ENCODE measurements at regions not wholly inside any gene's neighbourhood (a gene's known extent, or its start where the extent isn't known, plus 50 kb on each side); places are given as distances from the start of the nearest gene placed in this dataset.
"Not testable (repeated sequence)": the region's sequence is repeated elsewhere in the genome, so short reads cannot be mapped to it uniquely, and the experiment has no call there.

DNA sequence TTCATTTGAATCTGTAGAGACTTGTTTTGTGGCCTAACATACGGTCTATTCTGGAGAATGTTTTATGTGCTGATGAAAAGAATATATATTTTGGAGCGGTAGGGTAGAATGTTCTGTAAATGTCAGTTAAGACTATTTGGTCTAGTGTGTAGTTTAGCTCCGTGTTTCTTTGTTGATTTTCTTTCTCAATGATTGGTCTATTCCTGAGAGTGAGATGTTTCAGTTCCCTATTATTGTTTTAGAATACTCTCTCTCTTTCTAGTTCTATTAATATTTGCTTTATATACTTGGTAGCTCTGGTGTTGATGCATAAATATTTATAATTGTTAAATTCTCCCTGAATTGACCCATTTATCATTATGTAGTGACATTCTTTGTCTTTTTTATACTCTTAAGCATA lies 236.5 kb downstream of the GLUD2 start:
- DNase-seq (ENCODE audit: low spot score): no peak

- no peak for DNase-seq (ENCODE audit: low spot score)
Observed at GRCh38 chrX:121298499-121298898, 251.1 kb downstream of the GLUD2 start.

DNA sequence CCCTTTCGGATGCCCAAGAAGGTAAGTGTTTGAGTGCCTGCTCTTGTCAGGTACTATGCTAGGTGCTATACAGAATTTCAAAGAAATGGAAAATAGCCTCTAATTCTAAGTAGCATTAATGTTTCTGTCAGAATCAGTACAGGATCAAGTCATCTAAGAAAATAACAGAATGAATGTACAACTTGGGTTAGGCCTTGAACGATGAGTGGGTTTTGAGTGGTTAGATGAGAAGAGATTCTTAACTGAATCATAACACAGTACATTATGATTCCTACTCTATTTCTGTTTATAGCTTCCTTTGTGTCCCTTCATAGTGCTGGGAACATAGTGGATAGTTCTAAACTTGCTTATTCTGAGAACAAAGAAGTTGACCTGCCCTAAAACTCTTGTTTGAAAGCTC lies 253.9 kb downstream of the GLUD2 start:
- DNase-seq (ENCODE audit: low spot score): no peak

GRCh38 chrX:121301822-121302221 lies 254.4 kb downstream of the GLUD2 start:
- no peak for DNase-seq (ENCODE audit: low spot score)

DNA sequence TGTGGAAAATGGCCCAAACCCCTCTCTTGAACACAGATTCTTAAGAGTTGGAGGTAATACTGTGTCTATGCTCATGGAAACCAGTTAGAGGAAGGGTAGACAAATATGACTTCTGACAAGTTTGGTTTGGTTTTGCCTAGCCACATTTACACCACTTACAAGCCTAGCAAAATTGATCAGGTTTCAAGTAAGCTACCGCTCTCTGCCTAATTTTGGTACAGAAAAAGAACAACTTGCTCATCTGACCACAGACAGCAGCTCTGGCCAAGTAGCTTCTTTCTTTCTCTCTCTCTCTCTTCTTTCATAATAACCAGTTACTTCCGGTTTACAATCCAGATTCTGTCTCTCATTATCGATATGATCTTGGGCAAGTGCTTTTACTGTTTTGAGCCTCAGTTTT lies 260.0 kb downstream of the GLUD2 start:
- DNase-seq (ENCODE audit: low spot score): no peak

DNA sequence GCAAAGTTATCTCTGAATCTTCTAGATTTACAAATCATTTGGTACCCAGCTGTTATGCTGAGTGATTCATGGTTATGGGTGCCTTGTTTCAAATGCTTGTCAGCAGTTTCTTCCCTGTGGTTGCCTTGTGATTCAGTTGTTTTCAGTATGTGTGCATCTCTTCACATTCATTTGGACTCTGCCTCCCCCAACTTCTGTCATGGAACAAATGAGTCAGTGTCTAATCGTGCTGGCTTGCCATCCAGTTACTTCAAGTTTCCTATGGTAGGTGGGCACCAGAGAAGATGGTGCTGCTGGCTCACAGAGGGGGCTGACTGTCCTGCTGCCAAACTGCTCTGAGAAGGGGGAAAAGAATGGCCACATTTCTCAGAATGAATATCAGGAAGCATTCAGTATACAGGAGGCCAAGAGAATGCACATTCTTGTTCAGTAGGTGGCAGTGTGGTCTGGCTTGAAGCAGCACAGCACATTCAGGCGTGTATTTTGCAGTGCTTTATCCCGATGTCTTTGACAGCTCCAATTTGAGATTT lies 260.9 kb downstream of the GLUD2 start:
- no peak for DNase-seq (ENCODE audit: low spot score)

GRCh38 chrX:121310820-121311219 lies 263.4 kb downstream of the GLUD2 start:
- DNase-seq (ENCODE audit: low spot score): no peak

DNA sequence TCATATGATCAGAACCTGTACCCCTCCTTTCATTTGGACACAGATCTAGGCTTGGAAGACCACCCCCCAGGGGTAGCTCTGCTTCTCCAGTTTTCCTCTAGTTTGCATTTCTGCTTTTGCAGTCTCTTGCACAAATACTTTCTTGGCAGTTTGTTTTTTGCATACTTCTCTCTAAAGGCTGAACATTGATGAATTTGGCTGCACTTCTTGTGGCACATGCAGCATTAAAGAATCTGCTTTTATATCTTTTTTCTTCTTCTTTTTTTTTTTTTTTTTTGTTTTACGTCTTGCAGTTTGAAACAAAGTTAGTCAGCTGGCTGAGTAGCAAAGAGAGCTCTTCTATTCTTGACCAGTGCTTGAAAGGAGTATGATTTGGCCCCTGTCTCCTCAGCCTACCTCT lies 273.0 kb downstream of the GLUD2 start:
- no peak for DNase-seq (ENCODE audit: low spot score)

GRCh38 chrX:121322159-121322558 lies 274.7 kb downstream of the GLUD2 start:
- no peak for DNase-seq (ENCODE audit: low spot score)

DNA sequence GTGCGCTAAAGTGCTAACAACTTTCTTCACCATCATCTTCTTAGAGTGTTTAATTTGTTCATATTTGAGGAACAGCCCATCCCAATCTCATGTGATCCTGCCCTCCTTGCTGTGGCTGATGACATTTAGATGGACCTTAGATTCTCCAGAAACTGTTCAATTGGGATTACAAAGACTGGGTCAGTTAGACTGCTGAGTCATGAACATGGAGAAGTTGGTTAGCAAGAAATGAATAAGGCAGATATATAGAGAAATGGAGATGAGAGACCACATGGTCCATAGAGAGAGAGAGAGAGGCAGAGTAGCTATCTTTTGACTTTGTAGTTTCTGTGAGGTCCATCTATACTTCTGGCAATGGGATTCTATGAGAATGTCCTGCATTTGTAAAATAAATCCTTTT lies 275.9 kb downstream of the GLUD2 start:
- no peak for DNase-seq (ENCODE audit: low spot score)

- DNase-seq (ENCODE audit: low spot score): no peak
Observed at GRCh38 chrX:121333942-121334341, 286.5 kb downstream of the GLUD2 start.

- no peak for DNase-seq (ENCODE audit: low spot score)
Observed at GRCh38 chrX:121336831-121337421, 289.5 kb downstream of the GLUD2 start.

DNA sequence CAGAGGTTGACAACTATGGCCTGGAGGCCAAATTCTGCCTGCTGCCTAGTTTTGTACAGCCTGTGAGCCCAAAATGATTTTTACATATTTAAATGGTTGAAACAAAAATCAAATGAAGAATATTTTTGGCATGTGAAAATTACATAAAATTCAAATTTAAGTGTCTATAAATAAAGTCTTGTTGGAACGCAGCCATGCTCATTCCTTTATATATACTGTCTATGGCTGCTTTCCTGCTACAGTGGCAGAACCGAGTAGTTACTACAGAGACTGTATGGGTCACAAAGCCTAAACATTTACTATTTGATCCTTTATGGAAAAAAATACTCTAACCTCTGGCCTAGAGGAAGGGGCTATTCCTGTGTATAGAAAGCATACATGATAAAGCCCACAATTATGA lies 290.4 kb downstream of the GLUD2 start:
- DNase-seq (ENCODE audit: low spot score): no peak

DNA sequence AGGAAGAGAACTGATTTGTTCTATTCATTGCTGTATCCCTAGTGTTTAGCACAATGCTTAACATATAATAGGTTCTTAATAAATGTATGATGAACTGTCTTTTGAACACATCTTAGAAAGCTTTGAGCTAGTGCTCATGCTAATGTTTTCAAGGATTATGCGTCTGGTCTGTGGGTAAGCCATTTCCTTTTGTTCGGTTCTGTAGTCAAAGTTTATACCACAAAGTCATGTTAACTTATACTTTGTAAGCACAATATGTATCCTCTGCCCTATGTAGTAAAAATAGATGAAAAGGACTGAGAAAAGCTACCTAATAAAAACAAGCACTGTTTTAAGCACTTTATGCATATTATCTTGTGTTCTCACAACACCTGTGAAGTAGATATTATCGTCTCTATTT lies 301.9 kb downstream of the GLUD2 start:
- DNase-seq (ENCODE audit: low spot score): no peak

DNA sequence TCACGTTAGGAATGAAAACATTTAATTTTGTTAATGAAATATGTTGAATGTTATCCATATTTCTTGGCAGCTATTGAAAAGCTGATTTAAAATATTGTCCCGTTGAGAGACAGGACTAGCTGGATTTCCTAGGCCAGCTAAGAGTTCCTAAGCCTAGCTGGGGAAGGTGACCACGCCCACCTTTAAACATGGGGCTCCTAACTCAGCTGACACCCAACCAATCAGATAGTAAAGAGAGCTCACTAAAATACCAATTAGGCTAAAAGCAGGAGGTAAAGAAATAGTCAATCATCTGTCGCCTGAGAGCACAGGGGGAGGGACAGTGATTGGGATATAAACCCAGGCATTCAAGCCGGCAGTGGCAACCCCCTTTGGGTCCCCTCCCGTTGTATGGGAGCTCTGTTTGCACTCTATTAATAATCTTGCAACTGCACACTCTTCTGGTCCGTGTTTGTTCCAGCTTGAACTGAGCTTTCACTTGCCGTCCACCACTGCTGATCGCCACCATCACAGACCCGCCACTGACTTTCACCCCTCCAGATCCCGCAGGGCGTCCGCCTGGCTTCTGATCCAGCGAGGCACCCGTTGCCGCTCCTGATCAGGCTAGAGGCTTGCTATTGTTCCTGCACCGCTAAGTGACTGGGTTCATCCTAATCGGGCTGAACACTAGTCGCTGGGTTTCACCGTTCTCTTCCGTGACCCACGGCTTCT lies 308.9 kb downstream of the GLUD2 start:
- no peak for DNase-seq (ENCODE audit: low spot score)

GRCh38 chrX:121356850-121357171 lies 309.4 kb downstream of the GLUD2 start:
- DNase-seq (ENCODE audit: low spot score): no peak

DNA sequence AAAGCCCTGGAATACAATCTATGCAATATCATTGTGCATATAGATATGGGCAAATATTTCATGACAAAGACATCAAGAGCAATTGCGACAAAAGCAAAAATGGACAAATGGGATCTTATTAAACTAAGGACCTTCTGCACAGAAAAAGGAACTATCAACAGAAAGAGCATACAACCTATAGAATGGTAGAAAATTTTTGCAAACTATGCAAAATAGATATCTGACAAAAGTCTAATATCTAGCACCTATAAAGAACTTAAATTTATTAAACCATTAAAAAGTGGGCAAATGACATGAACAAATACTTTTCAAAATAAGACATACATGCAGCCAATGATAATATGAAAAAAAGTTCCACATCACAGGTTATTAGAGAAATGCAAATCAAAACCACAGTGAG lies 312.9 kb downstream of the GLUD2 start:
- no peak for DNase-seq (ENCODE audit: low spot score)

GRCh38 chrX:121365572-121366161 lies 318.3 kb downstream of the GLUD2 start:
- no peak for DNase-seq (ENCODE audit: low spot score)

- no peak for DNase-seq (ENCODE audit: low spot score)
Observed at GRCh38 chrX:121374471-121374870, 327.1 kb downstream of the GLUD2 start.

DNA sequence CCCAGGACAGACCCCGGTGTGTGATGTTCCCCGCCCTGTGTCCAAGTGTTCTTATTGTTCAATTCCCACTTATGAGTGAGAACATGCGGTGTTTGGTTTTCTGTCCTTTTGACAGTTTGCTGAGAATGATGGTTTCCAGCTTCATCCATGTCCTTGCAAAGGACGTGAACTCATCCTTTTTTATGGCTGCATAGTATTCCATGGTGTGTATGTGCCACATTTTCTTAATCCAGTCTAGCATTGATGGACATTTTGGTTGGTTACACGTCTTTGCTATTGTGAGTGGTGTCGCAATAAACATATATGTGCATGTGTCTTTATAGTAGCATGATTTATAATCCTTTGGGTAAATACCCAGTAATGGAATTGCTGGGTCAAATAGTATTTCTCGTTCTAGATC lies 334.5 kb downstream of the GLUD2 start:
- DNase-seq (ENCODE audit: low spot score): not testable (repeated sequence)

DNA sequence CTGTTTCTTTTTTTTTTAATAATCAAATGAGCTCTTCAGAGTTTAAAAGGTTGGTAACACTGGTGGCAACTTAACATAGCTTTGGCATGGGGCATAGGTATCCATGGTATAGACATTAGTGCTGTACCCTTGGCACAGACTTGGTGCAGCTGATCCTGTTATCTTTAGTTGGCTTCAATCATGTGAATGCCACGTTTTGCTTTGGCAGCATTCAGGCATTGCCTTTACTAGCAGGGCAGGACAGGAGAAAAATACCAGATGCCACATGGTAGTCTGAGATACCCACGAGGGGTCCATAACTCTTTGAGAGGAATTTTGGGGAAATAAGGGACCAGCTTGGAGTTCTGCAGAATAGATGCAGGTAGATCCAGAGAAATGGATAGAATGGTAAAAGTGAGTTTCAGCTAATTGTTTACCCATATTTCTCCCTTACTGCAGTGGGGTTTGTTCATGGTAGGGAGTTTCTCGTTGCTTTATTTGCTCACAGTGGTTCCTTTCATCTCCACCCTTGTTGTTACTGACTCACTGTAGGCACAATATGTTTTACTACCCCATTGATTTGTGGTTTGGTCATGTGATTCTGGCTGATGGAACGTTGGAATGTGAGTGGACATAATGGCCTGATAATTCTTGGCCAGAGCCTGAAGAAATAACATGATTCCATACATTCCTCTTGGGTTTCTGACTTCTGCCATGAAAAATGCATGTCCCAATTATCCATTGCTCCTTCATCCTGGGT lies 342.7 kb downstream of the GLUD2 start:
- no peak for DNase-seq (ENCODE audit: low spot score)

DNA sequence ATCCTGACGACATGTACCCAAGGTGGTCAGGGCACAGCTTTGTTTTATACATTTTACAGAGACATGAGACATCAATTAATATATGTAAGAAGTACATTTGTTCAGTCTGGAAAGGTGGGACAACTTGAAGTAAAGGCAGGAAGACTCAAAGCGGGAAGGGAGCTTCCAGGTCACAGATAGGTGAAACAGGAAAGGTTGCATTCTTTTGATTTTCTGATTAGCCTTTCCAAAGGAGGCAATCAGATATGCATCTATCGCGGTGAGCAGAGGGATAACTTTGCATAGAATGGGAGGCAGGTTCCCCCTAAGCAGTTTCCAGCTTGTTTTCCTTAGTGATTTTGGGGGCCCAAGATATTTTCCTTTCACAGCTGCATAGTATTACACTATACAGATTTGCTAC lies 358.4 kb downstream of the GLUD2 start:
- no peak for DNase-seq (ENCODE audit: low spot score)

DNA sequence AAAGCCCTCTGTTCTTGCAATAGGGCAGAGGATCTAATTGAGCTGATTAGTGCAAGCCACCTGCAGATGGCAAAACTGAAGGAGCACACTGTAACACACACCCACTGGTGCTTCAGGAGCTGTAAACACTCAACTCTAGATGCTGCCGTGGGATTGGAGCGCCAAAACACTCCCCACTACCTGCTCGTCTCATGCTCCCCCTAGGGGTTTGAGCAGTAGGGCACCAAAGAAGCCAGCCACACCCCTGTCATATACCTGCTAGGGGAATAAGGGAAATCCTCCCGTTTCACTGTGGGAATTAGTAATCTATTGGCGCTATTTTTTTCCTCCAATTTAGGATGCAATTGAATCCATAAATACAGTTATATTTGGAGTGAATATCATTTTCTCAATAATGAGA lies 360.2 kb downstream of the GLUD2 start:
- no peak for DNase-seq (ENCODE audit: low spot score)
